Endometrial microvascular endothelial cells (primary cell): ENCODE measurements at regions not wholly inside any gene's neighbourhood (a gene's known extent, or its start where the extent isn't known, plus 50 kb on each side); places are given as distances from the start of the nearest gene placed in this dataset.

Experiments used
- in situ Hi-C: cut with HindIII; loops from 2 replicates; pipeline ENCODE4 v1.10.0; 2017; ENCODE audit warnings: low sequenced_read_pairs, low pct_unique_long_range_greater_than_20kb; ENCODE audit errors: inconsistent ontology term

DNA sequence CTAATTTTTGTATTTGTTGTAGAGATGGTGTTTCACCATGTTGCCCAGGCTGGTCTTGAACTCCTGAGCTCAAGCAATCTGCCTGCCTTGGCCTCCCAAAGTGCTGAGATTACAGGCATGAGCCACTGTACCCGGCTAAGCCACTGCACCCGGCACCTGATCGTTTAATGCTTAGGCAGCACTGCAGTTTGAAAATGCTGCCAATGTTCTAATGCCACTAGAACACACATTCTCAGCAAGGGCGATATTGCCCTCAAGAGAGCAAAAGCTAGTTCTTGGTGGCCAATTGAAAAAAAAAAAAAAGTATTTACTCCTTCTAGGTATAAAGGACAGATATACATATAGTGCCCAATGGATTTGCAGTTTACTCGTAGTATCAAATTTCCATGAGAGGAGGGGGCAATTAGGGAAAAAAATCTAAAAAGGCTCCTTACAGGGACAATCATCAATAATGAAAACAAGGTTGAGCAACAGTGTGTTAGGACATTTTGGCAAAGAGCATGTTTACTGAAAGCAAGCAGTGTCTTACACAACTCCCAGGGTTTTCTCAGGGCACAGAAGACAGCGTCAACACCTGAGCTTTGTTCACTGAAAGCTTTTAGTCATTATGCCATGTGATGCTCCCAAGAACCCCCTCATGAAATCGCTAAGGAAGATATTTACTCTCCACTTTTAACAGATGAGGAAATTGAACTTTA, 199.9 kb upstream of the PKDCC start:
- in situ Hi-C loops, result no loop called here

DNA sequence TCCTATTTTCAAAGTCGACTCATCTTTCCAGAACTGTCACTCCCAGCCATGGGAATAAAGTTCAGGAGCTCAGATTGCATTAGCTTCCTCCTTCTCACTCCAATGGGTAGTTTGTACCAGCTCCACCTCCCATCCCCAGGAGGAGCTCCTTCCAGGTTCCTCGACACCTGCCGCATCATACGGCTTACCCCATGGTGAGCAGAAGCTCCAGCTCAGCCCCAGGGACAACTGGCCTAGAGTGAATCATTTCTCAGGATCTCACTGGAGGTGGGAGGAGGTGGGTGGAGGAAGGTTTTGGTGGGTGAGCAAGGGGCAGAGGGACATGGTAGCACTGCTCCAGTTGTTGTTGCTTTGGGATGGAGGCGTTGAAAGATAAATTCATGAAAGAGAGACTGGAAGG, 196.3 kb upstream of the PKDCC start:
- in situ Hi-C loops, result loop anchor here (25.0 kb wide), 1 partner anchor 236 kb away; no protein-coding TSS in a partner anchor

DNA sequence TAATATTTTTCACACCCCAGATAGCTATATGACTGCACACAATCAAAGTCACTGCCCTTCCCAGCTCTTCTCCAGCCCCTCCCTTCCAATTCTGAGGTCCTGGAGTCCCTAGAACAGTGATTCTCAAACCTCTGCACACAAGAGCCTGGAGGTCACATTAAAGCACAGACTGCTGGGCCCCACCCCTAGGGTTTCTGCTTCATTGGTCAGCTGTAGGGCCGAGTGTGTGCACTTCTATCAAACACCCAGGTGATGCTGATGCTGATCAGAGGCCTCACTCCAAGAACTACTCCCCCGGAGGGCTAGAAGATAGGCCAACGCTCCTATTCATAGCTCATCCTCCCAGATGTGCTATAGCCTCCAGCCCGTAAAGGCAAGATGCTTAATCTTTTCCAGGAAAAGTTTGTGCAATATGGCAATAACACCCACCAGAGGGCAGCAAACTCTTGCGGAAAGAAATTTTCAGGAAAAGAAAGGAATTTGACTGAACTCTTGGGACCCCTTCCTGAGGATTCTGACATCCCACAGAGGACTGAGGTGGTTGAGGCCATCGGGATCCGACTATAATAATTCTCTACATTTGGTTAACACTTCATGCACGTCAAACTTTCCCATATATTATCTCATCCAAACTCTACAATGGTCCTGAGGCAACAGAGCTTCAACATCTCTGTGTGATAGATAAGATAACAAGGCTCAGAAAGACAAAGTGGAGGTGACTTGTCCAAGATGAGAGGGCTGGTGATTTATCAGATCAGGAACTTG, 194.2 kb upstream of the PKDCC start:
- in situ Hi-C loops, result loop anchor here (25.0 kb wide), 1 partner anchor 234 kb away; no protein-coding TSS in a partner anchor

DNA sequence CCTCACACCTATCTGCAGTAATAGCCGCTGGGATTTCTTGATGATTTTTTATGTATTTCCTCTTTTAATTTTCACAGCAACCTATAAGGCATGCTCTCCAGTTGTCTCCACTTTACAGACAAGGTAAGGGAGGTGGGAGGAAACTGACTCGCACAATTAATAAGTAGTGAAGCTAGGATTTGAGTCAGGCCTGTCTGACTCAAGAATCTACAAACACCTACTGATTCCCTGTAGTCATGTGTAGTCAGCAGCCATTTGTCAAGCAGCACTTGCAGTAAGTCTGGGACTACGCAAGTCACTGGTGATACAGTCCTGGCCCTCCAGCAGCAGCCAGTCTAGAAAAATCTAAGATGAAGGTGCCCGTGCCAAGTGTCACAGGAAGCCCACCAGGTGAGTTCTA, 193.6 kb upstream of the PKDCC start:
- in situ Hi-C loops, result loop anchor here (25.0 kb wide), 1 partner anchor 233 kb away; no protein-coding TSS in a partner anchor

DNA sequence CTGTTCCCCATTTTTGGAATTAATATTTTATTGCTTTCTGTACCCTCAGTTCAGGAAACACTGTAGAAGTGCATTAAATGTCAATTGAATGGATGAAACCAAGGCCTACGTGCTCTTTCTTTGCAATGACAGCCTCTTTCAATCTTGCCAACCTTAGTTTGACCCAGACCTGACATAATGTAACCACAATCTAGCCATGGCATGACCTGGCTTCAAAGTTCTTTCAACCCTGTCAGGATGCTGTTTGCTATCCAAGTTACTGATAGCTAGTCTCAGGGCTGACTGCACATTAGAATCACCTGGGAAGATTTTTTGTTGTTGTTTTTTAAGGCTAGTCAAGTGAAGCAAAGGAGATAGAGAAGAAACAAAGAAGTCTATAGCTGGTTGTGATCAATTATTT, 190.9 kb upstream of the PKDCC start:
- in situ Hi-C loops, result loop anchor here (25.0 kb wide), 1 partner anchor 230 kb away; no protein-coding TSS in a partner anchor

DNA sequence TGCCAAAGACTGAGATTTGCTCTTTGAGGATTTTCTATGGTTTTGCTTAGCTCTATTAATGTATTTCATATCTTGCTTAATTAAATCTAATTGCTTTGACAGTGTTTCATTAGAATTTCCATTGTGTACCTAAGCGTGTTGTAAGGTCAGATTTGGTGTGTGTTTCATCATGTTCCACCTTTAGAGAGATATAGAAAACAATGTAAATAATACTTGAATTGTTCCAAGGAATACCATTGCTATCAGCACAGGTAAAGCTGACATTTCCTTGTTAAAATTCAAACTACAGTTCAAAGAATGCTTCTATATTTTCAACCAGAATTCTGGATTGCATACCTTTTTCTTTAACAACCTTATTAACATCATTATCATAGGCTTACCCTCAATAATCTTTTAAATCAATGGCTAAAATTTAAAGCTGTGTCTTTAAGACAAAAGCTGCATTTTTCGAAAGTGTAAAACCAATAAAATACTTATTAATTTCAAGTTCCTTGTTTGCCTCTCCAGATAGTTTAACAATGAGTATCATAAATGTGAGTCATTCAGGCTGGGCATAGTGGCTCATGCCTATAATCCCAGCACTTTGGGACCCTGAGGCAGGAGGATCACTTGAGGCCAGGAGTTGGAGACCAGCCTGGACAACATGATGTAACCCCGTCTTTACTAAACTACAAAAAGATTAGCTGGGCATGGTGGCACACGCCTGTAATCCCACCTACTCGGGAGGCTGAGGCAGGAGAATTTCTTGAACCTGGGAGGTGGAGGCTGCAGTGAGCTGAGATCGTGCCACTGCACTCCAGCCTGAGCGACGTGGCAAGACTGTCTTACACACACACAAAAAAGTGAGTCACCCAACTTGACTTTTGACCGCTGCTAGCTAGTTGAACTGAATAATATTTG, 188.0 kb upstream of the PKDCC start:
- in situ Hi-C loops, result loop anchor here (25.0 kb wide), 1 partner anchor 227 kb away; no protein-coding TSS in a partner anchor

DNA sequence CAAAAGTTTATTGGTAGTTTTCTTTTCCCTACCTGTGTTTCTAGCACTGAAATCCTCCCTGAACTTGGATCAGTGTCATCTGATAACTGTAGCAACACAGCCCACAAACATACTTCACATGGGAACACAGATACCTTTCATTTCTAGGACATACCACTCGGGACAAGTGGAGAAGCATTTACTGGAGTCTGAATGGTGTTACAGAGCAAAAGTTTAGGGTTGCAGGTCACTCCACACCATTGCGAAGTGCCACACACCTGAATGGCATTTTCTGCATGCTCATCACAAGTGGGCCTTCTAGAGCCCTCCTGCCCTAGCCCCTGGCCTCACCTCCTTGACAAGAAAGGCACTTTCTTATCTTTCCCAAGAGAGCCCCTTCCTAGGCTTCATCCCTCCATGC, 184.8 kb upstream of the PKDCC start:
- in situ Hi-C loops, result loop anchor here (25.0 kb wide), 1 partner anchor 224 kb away; no protein-coding TSS in a partner anchor

DNA sequence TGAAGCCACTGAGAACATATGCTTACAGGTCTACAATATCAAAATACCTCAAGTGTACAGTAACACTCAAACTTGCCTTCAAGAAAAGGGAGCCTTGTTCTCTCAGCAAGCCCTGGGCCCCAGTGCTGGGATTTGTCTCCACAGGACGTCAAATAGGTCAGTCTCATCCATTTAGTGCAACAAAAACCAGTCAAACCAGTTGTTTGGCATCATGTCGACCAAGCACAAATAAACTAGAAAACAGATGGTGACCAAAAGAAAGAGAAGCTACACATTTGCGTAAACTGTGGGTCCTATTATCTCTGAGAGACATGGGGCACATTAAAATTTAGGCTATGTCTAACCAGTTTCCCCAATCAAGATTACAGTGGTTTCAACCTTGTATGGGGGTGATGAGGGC, 182.6 kb upstream of the PKDCC start:
- in situ Hi-C loops, result loop anchor here (25.0 kb wide), 1 partner anchor 222 kb away; no protein-coding TSS in a partner anchor

DNA sequence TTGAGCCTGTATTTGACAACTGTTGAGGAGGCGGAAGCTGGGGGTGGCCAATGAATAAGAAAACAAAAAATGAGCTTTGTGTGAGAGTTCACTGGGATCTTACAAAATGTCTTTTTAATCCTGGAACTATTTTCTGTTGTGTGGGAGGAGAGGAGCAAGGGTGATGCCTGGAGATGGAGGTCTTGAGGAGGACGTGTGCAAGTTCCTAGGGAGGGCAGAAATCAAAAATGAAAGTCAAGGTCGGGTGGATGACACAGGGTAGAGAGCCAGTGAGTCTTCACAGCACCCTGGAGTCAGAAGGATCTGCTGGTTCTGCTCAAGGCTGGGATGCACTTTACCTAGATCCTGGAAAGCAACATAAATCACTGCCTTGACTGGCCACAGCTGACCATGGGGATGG, 180.3 kb upstream of the PKDCC start:
- in situ Hi-C loops, result loop anchor here (25.0 kb wide), 1 partner anchor 220 kb away; no protein-coding TSS in a partner anchor

DNA sequence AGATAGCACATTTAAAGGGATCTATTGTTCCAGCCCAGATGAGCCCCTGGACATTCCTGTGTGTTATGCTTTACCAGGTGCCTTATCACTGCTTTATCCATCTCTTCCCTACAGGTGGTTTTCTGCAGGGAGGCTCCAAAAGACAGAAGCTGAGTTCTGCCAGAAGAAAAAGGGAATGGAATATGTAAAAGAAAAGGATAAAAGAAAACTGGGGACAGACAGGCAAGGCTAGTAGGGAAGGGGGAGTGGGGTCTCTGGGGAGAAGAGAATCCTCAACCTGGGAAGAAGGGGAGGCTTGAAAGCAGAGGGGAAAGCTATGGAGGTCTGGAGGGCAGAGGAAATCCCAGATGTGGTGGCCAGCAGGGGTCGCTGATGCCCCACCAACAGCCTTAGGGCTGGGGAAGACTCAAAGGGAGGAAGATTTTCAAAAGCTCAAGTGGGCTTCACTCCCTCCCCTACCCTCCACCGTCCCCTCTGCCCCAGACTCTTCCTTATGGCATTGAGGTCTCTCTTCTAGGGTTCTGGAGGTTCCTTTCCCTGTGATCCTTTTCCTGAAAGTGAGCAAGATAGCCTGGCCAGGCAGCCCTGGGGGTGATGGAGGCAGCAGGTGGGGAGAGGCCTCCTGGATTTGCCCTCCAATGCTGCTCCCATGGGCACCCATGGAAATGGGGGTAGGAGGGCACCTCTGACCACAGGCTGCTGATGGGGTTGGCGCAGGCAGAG, 178.1 kb upstream of the PKDCC start:
- in situ Hi-C loops, result loop anchor here (25.0 kb wide), 1 partner anchor 218 kb away; no protein-coding TSS in a partner anchor

DNA sequence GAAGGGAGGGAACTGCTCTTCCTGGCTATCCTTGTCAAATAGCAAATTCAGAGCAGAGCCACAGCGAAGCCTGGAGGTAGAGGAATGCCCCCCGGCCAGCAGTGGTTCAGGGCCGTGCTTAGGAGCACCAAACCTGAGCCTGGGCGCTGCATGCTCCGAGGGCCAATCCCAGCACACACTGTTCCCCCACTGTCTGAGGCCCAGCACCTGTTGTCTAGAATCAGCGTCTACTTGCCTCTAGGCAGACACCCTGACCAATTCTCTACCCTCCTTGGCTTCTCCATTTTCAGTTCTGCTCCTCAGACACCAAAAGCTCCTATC, 177.6 kb upstream of the PKDCC start:
- in situ Hi-C loops, result loop anchor here (25.0 kb wide), 1 partner anchor 217 kb away; no protein-coding TSS in a partner anchor

DNA sequence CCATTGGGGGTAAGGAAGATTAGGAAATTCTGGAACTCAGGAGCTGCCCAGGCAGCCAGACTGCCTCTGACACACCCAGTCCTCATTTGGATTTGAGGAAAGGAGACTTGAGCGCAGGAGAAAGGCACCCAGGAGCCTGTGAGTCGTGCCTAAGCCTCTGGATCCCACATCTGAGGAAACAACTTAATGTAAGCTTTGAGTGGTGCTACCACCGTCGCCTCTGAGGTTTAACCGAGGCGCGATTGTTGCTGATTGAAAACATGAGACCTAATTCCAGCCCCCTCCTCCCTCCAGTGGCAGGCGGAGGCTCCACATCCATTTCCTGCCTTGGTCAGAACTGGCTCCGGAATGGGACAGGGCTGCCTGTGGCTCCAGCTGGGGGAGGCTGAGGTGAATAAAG, 176.7 kb upstream of the PKDCC start:
- in situ Hi-C loops, result loop anchor here (25.0 kb wide), 1 partner anchor 216 kb away; no protein-coding TSS in a partner anchor

DNA sequence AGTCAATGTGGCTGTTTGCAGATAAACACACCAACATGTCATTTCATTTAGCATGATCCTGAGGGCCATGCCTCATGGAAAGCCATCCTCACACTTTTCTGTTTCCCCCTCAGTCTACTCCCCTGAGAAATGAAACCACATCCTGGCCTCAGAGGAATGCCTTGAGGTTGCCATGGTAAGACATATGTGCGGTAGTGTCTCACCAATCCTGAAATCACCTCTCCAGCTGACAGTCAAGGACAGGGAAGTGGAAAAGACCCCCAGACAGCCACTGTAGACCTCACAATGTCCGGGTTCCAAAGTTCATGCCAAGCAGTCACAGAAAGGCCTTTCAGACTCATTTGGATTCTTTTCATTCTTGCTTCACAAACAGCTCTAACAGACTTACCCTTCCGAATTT, 175.2 kb upstream of the PKDCC start:
- in situ Hi-C loops, result loop anchor here (25.0 kb wide), 1 partner anchor 215 kb away; no protein-coding TSS in a partner anchor

DNA sequence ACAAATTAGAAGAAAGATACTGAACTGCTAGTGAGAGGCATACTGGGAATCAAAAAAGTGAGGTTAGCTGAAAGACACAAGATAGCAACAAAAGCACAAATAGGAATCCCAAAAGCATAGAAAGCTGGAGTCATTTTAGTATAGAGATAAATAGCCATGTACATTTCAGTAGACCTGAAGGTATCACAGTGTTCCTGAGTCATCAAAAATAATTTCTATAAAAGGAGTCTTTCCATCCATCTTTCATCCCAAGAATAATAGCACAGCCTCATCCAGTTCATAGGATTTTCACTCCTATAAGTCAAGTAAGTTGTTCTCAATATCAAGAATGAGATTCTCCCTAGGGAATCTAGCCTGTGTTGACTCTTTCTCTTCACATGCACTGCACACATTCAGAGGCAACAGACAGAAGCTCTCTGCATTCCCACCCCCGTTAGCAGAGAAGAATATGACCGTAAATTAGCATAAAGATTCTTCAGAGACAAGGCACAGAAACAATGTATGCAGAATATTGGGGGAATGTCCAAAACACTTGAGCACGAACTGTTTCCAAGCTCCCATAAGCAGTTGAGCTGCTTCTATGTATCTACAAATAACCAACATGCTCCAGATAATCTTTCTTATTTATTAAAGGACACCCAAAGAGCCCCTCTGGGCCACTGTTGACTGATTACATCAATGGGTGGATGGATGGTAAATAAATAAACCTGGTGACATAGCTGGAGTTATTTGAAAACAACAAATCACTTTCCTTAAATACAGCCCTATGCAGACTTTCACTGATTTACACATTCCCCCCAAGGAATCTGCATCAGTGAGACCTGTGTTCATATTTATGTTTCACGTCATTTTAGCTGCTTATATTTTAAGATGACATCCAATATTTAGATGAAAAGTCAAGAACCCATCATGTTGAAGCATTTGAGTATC, 174.5 kb upstream of the PKDCC start:
- in situ Hi-C loops, result loop anchor here (25.0 kb wide), 1 partner anchor 214 kb away; no protein-coding TSS in a partner anchor

DNA sequence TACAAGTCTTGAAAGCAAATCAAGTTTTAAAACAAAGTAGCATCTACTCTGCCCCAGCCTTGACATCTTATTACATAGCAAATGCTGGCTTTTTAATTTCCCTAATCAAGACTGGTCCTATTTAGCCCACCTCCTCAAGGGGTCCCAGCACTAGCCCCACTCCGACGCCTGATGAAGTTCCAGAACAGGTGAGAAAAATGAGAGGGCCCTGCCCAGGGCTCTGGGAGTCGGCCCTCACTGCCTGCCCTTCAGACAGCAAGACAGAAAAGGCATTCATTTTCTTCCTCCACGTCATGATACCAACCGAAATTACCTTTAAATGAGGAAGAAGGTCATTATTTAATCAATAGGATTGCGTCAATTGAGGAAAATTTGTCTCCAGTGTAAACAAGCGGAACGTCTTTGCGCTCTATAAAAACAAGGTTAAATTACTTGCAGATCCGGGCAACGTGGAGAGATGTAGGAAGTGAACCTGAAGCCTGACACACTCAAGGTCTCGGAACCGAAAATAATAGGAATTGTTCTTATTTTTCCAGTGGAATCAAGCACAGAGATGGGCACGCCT, 170.6 kb upstream of the PKDCC start:
- in situ Hi-C loops, result no loop called here

DNA sequence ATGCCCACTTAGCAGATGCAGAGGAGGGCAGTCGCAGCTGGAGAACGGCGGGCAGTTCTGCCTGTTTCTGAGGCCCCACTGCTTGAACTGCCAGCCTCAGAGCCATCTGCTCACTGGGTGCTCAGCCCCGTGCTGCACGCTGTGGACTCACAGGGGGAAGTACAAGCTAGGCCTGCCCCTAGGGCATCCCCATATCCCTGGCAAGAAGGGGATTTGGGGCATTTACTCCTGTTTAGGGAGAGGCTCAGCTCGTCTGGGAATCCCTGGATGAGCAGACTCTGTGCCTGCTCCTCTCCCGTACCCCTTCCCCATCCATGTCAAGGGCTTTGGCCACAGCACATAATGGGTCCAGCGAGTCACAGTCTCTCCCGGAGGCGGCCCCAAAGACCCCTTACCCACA, 169.8 kb upstream of the PKDCC start:
- in situ Hi-C loops, result no loop called here

DNA sequence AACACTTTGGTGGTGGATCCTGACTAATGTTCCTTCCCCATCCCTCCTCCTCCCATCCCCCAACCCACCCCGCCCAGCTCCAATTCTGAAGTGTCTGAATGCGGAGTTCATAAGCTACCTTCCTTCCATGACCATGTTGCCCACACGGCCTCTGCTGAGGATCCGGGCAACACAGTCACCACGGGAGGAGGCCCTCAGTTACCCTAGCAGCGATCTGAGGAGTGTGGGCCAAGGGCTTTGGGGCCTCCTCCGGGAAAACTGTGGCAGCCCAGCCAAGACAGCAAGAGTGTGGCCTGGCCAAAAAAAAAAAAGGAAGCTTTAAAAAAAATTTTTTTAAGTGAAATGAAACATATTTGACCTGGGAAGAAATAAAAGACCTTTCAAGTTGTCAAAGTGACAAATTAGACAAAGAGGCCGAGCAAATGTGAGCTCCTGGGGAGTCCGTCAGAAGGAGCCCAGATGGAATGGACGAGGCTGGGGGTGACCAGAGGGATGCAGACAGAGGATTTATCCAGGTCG, 169.0 kb upstream of the PKDCC start:
- in situ Hi-C loops, result no loop called here
